ENCODE measurements at regions not wholly inside any gene's neighbourhood (a gene's known extent, or its start where the extent isn't known, plus 50 kb on each side); places are given as distances from the start of the nearest gene placed in this dataset.

DNA sequence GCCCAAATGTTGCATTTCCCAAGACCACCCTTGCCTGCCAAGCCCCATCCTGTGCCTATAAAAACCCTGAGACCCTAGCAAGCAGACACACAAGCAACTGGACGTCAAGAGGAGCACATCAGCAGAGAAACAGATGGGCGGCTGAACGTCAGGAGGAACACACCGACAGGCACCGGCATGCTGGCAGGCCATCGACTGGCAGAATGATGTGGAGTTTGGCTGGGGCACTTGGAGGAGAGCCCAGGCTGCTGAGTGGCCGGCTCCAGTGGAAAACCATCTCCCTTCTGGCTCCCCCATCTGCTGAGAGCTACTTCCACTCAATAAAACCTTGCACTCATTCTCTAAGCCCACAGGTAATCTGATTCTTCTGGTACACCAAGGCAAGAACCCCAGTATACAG, 130.1 kb downstream of the SLC41A2 start (continued):
- TF ChIP-seq, protein P1, sequence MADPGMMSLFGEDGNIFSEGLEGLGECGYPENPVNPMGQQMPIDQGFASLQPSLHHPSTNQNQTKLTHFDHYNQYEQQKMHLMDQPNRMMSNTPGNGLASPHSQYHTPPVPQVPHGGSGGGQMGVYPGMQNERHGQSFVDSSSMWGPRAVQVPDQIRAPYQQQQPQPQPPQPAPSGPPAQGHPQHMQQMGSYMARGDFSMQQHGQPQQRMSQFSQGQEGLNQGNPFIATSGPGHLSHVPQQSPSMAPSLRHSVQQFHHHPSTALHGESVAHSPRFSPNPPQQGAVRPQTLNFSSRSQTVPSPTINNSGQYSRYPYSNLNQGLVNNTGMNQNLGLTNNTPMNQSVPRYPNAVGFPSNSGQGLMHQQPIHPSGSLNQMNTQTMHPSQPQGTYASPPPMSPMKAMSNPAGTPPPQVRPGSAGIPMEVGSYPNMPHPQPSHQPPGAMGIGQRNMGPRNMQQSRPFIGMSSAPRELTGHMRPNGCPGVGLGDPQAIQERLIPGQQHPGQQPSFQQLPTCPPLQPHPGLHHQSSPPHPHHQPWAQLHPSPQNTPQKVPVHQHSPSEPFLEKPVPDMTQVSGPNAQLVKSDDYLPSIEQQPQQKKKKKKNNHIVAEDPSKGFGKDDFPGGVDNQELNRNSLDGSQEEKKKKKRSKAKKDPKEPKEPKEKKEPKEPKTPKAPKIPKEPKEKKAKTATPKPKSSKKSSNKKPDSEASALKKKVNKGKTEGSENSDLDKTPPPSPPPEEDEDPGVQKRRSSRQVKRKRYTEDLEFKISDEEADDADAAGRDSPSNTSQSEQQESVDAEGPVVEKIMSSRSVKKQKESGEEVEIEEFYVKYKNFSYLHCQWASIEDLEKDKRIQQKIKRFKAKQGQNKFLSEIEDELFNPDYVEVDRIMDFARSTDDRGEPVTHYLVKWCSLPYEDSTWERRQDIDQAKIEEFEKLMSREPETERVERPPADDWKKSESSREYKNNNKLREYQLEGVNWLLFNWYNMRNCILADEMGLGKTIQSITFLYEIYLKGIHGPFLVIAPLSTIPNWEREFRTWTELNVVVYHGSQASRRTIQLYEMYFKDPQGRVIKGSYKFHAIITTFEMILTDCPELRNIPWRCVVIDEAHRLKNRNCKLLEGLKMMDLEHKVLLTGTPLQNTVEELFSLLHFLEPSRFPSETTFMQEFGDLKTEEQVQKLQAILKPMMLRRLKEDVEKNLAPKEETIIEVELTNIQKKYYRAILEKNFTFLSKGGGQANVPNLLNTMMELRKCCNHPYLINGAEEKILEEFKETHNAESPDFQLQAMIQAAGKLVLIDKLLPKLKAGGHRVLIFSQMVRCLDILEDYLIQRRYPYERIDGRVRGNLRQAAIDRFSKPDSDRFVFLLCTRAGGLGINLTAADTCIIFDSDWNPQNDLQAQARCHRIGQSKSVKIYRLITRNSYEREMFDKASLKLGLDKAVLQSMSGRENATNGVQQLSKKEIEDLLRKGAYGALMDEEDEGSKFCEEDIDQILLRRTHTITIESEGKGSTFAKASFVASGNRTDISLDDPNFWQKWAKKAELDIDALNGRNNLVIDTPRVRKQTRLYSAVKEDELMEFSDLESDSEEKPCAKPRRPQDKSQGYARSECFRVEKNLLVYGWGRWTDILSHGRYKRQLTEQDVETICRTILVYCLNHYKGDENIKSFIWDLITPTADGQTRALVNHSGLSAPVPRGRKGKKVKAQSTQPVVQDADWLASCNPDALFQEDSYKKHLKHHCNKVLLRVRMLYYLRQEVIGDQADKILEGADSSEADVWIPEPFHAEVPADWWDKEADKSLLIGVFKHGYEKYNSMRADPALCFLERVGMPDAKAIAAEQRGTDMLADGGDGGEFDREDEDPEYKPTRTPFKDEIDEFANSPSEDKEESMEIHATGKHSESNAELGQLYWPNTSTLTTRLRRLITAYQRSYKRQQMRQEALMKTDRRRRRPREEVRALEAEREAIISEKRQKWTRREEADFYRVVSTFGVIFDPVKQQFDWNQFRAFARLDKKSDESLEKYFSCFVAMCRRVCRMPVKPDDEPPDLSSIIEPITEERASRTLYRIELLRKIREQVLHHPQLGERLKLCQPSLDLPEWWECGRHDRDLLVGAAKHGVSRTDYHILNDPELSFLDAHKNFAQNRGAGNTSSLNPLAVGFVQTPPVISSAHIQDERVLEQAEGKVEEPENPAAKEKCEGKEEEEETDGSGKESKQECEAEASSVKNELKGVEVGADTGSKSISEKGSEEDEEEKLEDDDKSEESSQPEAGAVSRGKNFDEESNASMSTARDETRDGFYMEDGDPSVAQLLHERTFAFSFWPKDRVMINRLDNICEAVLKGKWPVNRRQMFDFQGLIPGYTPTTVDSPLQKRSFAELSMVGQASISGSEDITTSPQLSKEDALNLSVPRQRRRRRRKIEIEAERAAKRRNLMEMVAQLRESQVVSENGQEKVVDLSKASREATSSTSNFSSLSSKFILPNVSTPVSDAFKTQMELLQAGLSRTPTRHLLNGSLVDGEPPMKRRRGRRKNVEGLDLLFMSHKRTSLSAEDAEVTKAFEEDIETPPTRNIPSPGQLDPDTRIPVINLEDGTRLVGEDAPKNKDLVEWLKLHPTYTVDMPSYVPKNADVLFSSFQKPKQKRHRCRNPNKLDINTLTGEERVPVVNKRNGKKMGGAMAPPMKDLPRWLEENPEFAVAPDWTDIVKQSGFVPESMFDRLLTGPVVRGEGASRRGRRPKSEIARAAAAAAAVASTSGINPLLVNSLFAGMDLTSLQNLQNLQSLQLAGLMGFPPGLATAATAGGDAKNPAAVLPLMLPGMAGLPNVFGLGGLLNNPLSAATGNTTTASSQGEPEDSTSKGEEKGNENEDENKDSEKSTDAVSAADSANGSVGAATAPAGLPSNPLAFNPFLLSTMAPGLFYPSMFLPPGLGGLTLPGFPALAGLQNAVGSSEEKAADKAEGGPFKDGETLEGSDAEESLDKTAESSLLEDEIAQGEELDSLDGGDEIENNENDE (IDR thresholded peaks at IDR 0.05; ENCODE audit: insufficient replicate concordance, low read length) = no peak
- TF ChIP-seq RXRA (IDR thresholded peaks at IDR 0.05; ENCODE audit: insufficient read depth, low read depth, low read length) = no peak
- no peak for TF ChIP-seq MAFK (IDR thresholded peaks at IDR 0.05; ENCODE audit: low read depth, low read length)

Data from H1 (cell line).